GM19463 (cell line): ENCODE measurements at regions not wholly inside any gene's neighbourhood (a gene's known extent, or its start where the extent isn't known, plus 50 kb on each side); places are given as distances from the start of the nearest gene placed in this dataset.
"Not testable (repeated sequence)": the region's sequence is repeated elsewhere in the genome, so short reads cannot be mapped to it uniquely, and the experiment has no call there.

Experiments
- ATAC-seq: cut with Tn5 transposase; IDR thresholded peaks from one replicate; pipeline ENCODE4 v1.9.1; 2021; ENCODE audit warnings: mild to moderate bottlenecking, moderate library complexity; ENCODE audit not compliant: unreplicated experiment

DNA sequence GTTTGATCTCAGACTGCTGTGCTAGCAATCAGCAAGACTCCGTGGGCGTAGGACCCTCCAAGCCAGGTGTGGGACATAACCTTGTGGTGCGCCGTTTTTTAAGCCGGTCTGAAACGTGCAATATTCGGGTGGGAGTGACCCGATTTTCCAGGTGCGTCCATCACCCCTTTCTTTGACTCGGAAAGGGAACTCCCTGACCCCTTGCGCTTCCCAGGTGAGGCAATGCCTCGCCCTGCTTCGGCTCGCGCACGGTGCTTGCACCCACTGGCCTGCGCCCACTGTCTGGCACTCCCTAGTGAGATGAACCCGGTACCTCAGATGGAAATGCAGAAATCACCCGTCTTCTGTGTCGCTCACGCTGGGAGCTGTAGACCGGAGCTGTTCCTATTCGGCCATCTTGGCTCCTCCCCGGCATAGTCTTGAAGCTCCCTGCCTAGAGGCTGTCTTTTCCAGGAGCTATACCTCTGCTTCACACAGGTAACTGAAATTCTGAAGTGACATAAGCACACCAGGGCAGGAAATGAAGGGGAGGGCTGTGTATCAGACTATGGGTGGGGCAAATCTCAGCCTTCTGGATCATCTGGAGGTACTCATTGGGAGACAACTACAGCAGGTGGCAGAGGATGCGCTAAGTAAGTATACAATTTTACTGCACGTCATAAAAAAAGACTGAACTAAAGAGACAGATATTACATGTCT is 252.1 kb upstream of the POT1 start:
- ATAC-seq, result not testable (repeated sequence)

DNA sequence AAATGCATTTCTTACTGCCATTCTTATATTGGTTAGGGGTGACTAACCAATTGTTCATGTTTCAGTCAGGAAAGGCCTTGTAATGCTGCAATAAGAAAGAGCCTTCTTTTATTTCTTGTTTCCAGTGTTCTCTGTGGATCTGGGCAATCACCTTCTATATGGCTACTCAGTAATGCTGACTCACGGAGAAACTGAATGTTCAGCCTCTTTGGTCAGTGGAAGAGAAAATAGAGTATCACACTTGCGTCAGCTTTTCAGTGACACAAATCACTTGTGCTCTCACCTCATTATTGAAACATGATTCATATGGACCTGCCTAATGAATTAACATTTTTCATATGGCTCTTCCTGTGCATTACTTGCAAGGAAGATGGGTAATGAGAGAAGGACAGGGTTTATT is 243.9 kb upstream of the POT1 start:
- ATAC-seq, result no peak

DNA sequence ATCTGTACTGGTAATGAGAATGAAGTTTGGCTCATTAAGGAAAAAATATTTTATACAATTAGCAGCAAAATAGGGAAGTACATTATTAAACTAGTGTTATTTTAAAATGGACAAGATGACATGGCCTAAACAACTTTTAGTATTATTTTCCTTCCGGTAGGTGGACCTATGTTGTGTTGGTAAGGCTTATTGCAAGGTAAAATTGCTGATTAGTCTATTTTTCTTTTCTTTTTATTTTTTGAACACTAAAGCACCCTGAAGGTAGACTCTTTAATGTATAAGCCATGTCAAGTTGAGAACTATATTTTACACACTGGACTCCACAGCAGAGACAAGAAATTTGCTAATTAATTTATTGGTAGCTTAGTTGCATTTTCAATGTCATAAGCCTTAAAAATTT is 239.5 kb upstream of the POT1 start:
- no peak for ATAC-seq

DNA sequence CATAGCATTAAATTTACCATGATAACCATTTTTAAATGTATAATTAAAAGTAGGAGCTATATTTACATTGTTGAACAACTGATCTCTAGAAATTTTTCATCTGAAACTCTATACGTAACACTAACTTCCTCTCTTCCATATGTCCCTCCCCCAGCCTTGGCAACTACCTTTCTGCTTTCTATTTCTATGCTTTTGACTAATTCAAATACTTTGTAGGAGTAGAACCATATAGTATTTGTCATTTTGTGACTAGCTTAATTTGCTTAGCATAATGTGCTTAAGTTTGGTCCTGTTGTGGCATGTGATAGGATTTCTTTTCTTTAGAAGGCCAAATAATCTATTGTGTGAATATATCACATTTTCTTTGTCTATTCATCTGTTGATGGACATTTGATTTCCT is 225.3 kb upstream of the POT1 start:
- ATAC-seq, result no peak

DNA sequence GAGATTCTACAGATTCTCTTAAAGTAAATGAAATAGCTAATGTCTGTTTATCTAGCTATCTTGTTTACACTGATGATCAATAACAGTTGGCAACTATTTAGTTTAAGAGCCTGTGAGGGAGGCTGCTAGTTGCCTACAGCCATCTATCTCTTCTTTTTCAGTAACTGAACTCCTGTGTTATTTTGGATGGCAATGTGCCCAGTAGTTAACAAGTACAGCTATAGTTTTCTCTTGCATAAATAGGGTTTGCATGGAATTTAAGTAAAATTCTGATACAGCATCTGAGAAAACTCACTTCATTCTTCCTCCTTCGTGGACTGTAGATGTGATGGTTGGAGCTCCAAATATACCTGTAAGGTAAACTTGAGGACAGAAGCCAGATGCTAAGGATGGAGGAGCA is 219.5 kb upstream of the POT1 start:
- no peak for ATAC-seq

DNA sequence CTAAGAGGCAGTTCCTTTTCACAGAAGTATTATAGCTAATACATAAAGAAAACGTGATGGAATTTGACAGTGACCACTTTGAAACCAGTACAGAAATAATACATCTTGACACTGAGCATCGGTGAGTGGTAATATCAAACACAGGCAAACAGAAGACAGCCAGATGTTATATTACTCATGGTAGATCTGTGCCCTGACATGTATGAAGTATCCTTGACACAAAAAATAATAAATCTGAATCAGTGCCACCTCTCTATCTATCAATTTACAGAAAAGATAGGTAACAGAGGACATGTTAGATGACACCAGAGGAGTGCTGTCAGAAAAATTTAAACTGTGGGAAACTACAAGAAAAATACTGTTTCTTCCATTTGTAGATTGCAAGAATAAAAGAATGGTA is 217.4 kb upstream of the POT1 start:
- ATAC-seq, result no peak

DNA sequence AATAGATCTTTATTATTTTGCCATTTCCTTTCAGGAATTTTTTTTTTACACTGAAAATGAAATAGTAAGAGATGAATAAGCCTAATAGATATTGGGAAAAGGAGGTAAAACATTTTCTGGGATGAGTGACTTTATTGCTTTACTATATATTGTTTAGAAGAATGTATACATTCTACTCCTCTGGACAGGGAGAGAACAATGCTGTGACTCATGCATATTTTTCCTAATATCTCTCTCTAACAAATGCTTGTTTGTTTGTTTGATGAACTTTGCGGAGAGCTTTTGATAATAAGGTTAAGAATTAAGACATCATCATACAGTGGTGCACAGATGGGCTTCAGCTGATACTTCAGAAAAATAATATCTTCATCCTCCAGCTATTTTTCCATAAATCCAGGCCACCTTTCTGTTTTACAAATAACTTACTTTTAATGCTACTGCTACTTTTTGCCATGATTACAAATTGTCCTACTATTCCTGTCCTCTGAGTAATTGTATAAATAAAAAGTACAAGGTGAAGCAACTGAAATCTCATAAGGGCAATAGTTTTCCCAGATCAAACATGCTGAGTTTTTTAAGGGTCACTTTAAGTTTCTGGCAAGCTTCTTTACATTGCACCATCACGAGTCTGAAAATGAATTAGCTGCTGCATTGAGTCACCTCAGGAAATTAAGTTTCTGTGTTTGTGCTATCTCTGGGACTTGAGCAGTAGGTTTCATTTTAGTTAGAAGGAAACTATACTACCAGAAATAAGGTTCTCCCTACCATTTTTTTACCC is 207.3 kb upstream of the POT1 start:
- no peak for ATAC-seq

DNA sequence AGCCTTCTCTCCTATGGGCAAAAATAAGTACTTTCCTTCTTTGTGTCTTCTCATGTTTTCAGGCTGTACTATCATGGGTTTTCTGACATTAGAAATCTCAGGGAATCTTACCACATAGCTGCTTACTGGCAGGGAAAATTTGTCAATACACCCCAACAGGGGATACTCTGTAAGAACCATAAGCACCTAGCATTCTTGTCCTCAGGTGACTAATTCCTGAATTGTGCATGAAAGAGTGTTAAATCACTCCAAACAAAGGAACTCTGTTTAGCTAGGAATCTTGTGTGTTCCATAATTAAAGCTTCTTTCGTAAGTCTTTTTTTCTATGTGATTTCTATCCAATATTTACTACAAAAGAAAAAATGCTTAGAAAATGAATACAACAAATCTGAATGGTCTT is 206.7 kb upstream of the POT1 start:
- no peak for ATAC-seq

DNA sequence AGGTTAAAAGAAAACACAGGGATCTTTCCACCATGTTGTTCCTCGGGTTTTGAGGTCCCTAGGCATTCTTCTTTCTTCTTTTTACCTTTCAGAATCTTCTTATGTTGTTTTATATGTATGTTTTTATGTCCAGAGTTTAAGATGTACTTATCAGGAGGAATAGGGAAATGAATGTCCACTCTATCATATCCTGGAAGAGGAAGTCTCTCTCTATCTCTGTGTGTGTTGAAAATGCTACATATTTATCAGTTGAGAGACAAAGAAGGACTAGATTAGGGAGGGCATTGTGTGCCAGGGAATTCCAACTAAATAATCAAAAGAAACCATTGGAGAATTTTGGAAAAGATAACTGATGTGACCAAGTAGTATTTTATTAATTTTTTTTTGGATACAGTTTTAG is 200.5 kb upstream of the POT1 start:
- ATAC-seq, result no peak

DNA sequence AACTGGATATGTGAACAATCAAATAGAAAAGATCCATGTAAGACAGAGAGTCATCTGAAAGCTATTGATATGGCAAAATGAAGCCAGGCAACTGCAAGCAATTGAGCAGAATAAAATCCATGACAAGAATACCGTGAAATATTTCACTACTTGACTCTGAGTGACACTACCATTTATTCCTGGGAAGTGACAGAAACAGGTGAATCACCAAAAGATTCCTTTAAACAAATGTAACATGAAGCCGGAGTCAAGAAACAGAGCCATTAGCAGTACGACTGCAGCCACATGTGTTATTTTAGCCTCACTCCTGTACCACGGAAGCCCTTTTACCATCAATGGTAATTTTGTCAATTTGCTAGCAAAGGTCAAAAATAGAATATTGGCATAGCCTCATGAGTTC is 197.7 kb upstream of the POT1 start:
- ATAC-seq, result no peak

DNA sequence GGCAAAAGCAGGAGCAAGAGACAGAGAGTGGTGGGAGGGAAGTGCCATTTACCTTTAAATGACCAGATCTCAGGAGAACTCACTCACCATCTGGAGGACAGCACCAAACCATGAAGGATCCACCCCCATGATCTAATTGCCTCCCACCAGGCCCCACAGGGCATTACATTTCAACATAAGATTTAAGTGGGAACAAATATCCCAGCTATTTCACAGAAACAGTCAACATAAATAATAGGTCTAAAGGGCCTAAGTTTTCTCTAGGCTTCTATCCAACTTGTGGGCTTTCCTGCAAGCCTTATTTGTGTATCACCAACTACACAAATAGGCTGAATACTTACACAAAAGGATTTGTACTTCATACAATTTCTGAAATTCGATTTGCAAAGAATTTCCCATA is 196.8 kb upstream of the POT1 start:
- ATAC-seq, result no peak

DNA sequence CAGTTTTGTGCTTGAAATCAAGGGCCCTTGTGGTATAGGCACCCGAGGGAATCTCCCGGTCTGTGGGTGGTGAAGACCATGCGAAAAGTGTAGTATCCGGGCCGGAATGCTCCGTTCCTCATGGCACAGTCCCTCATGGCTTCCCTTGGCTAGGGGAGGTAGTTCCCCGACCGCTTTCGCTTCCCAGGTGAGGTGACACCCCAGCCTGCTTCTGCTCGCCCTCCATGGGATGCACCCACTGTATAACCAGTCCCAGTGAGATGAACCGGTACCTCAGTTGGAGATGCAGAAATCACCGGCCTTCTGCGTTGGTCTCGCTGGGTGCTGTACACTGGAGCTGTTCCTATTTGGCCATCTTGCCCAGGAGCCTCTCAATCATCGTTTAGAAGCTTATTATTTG is 195.7 kb upstream of the POT1 start:
- no peak for ATAC-seq

DNA sequence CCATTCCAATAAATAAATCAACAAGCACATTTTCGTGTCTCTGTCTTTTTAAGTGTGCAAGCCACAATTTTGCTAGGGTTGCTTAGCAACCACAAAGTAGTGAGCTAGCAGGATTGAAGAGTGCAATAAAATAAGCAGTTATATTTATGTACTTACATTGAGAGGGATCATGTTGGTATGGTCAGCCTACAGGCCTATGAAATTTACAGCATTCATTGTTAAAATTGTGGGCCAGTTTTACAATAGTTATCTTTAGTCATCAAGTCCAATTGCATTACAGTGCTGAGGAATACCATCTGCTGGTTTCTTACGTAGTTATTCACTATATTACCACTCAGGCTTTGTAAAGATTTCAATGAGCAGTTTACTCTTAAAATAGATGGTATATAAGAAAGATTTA is 192.5 kb upstream of the POT1 start:
- no peak for ATAC-seq

DNA sequence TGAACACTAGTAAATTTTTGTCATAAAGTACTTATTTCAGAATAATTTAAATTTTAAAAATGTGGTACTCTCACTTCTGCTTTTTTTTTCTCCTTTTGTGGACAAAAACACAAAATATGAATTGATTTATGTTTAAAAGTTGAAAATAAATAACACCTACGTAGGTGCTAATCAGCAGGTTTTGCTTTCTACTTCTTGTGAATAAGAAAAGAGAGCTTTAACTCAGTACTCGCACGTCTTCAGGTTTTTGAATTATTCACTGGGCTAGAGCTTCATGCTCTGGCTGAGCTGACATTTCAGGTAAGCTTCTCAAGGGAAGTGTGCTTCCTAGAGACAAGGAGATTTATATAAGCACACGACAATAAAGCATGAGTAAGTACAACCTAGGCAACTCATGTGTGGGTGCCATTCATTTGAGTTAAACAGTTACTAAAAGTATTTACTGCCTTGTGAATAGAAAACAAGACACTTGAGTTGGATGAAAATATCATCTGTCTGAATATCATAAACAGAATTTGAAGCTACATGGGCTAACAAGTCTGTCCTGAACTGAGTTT is 190.0 kb upstream of the POT1 start:
- ATAC-seq, result no peak

DNA sequence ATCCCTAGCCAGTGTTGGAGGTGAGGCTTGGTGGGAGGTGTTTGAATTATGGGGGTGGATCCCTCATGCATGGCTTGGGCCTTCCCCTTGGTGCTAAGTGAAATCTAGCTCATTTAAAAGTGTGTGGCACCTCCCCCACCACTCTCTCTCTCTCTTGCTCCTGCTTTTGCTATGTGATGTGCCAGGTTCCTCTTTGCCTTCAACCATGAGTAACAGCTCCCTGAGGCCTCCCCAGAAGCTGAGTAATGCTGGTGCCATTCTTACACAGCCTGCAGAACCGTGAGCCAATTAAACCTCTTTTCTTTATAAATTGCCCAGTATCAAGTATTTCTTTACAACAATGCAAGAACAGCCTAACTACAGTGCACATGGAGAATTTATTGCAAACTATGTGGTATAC is 188.8 kb upstream of the POT1 start:
- no peak for ATAC-seq

DNA sequence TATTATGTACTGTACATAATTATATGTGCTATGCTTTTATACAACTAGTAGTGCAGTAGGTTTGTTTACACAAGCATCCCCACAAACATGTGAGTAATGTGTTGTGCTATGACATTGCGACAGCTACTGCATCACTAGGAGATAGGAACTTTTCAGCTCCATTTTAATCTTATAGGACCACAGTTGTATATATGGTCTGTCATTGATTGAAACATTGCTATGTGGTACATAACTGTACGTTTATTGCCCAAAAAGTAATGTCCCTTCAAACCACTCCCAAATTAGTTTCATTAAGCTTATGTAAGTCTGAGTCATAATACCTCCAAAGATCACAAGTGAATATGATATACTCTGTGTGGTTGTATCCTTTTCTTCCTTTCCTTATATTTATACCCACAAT is 183.2 kb upstream of the POT1 start:
- ATAC-seq, result no peak

DNA sequence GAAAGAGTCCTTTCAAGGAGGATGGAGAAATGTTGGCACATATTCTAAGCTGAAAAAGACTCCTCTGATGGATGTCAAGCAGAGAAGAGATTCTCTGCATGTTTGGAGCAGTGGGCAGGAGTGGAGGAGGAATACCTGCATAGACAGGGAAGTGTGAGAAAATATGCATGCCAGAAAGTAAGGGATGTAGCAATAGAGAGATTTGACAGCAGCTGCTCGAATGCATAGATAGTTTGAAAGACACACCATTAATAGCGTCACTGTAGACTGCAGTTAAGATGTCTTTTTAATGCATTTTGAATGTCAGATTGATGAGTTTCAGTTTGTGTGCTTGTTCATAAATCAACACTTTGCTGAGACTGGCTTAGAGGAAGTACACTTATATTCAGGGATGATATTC is 169.9 kb upstream of the POT1 start:
- no peak for ATAC-seq

DNA sequence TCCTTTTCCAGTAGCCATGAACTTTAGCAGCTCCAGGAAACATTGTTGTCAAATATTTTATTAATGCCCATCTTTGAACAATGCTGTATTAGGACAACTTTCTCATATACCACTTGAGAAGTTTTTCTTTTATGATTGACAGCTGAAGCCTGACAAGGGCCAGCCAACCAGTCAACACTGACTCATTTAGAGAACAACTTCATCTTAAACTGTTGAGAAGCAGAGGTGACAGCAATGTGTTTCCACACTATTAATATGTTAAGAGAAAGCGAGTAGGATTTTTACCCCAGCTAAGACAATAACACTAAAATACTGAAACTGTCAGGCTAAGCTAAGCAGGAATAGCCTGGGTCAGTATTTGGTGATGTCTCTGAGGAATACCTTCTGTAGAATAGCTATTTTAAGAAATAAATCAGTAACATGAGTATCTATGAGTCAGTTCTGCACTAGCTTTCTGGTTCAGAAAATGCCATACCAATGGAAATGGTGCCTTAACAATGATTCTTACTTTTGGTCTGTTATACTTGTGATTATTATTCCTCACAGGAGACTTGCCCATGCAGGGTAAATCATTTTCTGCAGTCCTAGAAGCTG is 168.8 kb upstream of the POT1 start:
- peak; percentile 85 for ATAC-seq

DNA sequence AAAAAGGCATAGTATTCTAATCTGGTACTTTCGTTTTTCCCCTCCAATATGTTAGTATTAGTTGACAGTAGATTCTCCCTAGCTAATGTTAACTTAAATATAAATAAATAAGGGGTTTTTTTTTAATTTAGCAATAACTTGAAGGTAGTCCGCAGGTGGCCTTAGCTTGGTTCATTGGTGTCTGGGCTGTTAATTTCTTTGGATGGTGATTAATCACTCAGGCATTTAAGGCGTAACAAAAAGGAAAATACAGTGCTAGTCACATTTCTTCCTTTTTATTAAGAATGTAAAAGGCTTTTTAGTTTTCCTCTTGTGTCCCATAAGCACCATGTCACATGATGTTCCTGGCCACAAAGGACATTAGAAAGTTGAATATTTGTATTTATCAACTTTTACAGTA is 161.0 kb upstream of the POT1 start:
- no peak for ATAC-seq

DNA sequence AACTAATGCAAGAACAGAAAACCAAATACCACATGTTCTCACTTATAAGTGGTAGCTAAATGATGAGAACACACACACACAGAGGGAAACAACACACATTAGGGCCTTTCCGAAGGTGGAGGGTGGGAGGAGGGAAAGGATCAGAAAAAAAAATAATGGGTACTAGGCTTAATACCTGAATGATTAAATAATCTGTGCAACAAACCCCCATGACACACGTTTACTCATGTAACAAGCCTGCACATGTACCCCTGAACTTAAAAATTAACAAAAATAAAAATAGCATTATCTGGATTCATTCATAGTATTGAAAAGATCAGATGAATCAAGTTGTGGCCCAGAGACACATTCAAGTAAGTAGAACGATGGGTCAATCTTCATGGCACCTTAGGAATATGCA is 159.5 kb upstream of the POT1 start:
- ATAC-seq, result no peak

DNA sequence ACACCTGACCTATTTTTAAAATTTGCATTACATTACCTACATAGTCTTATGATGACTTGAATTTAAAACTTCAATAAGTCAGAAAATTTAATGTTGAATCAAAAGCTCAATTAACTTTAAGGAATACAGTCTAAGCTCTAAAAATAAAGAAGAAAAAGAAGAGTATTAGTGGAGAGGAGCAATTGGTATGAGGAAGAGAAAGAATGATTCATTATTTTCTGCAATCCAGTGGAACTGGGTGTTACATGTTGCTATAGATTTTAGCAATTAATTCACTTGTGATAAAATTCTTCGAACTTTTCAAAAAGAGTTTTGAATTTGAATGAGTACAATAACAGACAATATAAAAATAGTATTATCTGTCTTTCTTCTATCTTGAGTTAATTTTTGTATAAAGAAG is 158.9 kb upstream of the POT1 start:
- ATAC-seq, result no peak

DNA sequence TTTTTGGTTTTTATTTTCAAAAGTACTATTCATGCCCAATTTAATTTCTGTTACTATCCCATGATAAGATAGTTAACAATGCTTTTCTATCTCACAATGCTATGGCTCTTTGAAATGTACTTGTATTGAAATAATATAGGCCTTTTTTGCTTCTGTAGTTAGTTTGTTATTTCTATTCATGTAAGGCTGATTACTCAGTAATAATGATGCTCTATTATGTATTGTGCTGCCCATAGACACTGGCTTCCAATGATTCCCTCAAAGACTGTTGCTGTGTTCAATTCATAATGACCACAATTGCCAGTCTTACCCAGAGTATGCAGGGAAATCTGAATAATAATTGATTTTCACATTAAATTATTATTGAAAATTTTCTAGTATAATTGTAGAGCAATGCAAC is 155.5 kb upstream of the POT1 start:
- ATAC-seq, result no peak
